Upper lobe of left lung (tissue), 4 donors: ENCODE measurements at regions not wholly inside any gene's neighbourhood (a gene's known extent, or its start where the extent isn't known, plus 50 kb on each side); places are given as distances from the start of the nearest gene placed in this dataset.

ENCODE experiments used
- EP300 ChIP-seq, 4 donors: sonication (generic); formaldehyde crosslinking; IDR thresholded peaks; one replicate each; pipeline ENCODE4 v1.5.1; 2017; ENCODE audit warnings: antibody characterized with exemption in 4 of 4, control low read depth in 2 of 4
- POLR2A ChIP-seq, 4 donors: fragments of 450-650 bp; IDR thresholded peaks; one replicate each; pipeline ENCODE4 v1.5.1; 2016 to 2017; ENCODE audit warnings: antibody characterized with exemption in 4 of 4, mild to moderate bottlenecking in 2 of 4
- TF ChIP-seq, protein P1 (sequence below), 6 experiments: fragments of 450-650 bp in 4 of 6; fragments of 200-600 bp in 2 of 6; sonication (generic) in 2 of 6; IDR thresholded peaks; one replicate each; pipeline ENCODE4 v1.5.1; 2016 to 2019; ENCODE audit warnings: antibody characterized with exemption in 6 of 6

DNA sequence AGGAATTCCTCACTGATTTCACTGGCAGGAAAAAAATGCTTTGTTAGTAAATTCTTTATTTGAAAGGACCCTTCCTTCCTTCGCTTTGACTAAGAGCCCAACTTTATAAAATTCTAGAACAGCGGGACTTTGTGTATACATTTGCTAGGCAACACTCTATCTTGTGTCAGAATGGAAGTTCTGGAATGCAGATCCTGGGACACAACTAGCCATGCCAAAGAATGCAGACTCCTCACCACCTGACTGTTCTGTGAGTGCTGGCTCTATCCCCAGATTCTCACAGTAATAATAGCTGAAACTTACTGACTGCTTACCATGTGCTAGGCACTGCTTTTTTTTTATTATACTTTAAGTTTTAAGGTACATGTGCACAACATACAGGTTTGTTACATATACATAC lies 73.3 kb upstream of the ZDHHC15 start:
- TF ChIP-seq, protein P1, sequence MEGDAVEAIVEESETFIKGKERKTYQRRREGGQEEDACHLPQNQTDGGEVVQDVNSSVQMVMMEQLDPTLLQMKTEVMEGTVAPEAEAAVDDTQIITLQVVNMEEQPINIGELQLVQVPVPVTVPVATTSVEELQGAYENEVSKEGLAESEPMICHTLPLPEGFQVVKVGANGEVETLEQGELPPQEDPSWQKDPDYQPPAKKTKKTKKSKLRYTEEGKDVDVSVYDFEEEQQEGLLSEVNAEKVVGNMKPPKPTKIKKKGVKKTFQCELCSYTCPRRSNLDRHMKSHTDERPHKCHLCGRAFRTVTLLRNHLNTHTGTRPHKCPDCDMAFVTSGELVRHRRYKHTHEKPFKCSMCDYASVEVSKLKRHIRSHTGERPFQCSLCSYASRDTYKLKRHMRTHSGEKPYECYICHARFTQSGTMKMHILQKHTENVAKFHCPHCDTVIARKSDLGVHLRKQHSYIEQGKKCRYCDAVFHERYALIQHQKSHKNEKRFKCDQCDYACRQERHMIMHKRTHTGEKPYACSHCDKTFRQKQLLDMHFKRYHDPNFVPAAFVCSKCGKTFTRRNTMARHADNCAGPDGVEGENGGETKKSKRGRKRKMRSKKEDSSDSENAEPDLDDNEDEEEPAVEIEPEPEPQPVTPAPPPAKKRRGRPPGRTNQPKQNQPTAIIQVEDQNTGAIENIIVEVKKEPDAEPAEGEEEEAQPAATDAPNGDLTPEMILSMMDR (IDR thresholded peaks at IDR 0.05), result no peak
- TF ChIP-seq EP300 (IDR thresholded peaks at IDR 0.05) (no peak), POLR2A (IDR thresholded peaks at IDR 0.05) (no peak)
